Sigmoid colon (tissue), 6 donors: ENCODE measurements at regions not wholly inside any gene's neighbourhood (a gene's known extent, or its start where the extent isn't known, plus 50 kb on each side); places are given as distances from the start of the nearest gene placed in this dataset.

ENCODE experiments used
- DNase-seq: peaks from one replicate; pipeline ENCODE4 v3.0.0-alpha.2; 2019
- H3K27ac ChIP-seq, 4 donors: fragments of 200-600 bp; sonication (generic); one replicate each; pipeline ENCODE4 v1.5.1; 2016 to 2019; ENCODE audit warnings: mild to moderate bottlenecking in 1 of 4
- H3K27me3 ChIP-seq, 3 donors: fragments of 200-600 bp; sonication (generic); one replicate each; pipeline ENCODE4 v1.5.1; 2019; ENCODE audit warnings: mild to moderate bottlenecking in 1 of 3
- H3K36me3 ChIP-seq, 4 donors: fragments of 200-600 bp; sonication (generic); one replicate each; pipeline ENCODE4 v1.5.1; 2016 to 2019
- H3K4me1 ChIP-seq, 4 donors: fragments of 200-600 bp; sonication (generic); one replicate each; pipeline ENCODE4 v1.5.1; 2017 to 2019
- H3K4me3 ChIP-seq, 4 donors: fragments of 200-600 bp; sonication (generic); one replicate each; pipeline ENCODE4 v1.5.1; 2017 to 2019; ENCODE audit warnings: mild to moderate bottlenecking in 2 of 4, moderate library complexity in 1 of 4
- H3K9me3 ChIP-seq, 4 donors: fragments of 200-600 bp in 3 of 4; sonication (generic) in 3 of 4; one replicate each; pipeline versions ENCODE4 v1.5.1 to v1.6.1; 2013 to 2019
- CTCF ChIP-seq, 4 experiments: fragments of 450-650 bp in 3 of 4; fragments of 200-600 bp in 1 of 4; IDR thresholded peaks; one replicate each; pipeline ENCODE4 v1.5.1; 2016 to 2019; ENCODE audit warnings: antibody characterized with exemption in 4 of 4, mild to moderate bottlenecking in 3 of 4, moderate library complexity in 2 of 4
- EP300 ChIP-seq, 4 donors: sonication (generic); formaldehyde crosslinking; IDR thresholded peaks; one replicate each; pipeline ENCODE4 v1.6.1; 2017; ENCODE audit warnings: antibody characterized with exemption in 4 of 4
- POLR2A ChIP-seq, 2 donors: fragments of 450-650 bp; IDR thresholded peaks; one replicate each; pipeline ENCODE4 v1.6.1; 2016; ENCODE audit warnings: antibody characterized with exemption in 2 of 2, mild to moderate bottlenecking in 2 of 2, moderate library complexity in 2 of 2
- POLR2AphosphoS5 ChIP-seq, 4 donors: sonication (generic); formaldehyde crosslinking; IDR thresholded peaks; one replicate each; pipeline ENCODE4 v1.6.1; 2017; ENCODE audit warnings: antibody characterized with exemption in 4 of 4
- WGBS, 2 donors: extraction: QIAGEN DNeasy Blood & Tissue Kit; methylation state at CpG; one replicate each; pipeline ENCODE4 v1.1.7; 2013; 5-methylcytosine and 5-hydroxymethylcytosine counted together
- intact Hi-C: fragments of 100-400 bp; cut with DNase I; formaldehyde crosslinking; loops from one replicate; pipeline ENCODE4 v1.15.1; 2023
- donor health status: healthy with polysubstance abuse.
- donor health status: healthy.

GRCh38 chr5:98309785-98310598 lies 463.5 kb upstream of the RGMB start:
- peak overlapping the region; percentile 20 to 44 (median 32) for H3K27ac ChIP-seq
- H3K4me1 ChIP-seq, result no peaks in the 10 kb centered on the region
- TF ChIP-seq CTCF (IDR thresholded peaks at IDR 0.05) (no peak), POLR2A (IDR thresholded peaks at IDR 0.05) (no peak), POLR2AphosphoS5 (IDR thresholded peaks at IDR 0.05) (peak in 2 of 4 donors; percentile 4 to 26)
- no peaks in the 10 kb centered on the region for H3K9me3 ChIP-seq
- intact Hi-C loops, result no loop called here
- no peaks in the 10 kb centered on the region for H3K27me3 ChIP-seq
- WGBS, 2 donors, result 48 to 73% methylated on average over 7 of the region's 7 CpGs
- DNase-seq, result no peak
- H3K36me3 ChIP-seq, result no peaks in the 10 kb centered on the region
- H3K4me3 ChIP-seq, result peak overlapping the region in 1 of 4 donors; percentile 5

DNA sequence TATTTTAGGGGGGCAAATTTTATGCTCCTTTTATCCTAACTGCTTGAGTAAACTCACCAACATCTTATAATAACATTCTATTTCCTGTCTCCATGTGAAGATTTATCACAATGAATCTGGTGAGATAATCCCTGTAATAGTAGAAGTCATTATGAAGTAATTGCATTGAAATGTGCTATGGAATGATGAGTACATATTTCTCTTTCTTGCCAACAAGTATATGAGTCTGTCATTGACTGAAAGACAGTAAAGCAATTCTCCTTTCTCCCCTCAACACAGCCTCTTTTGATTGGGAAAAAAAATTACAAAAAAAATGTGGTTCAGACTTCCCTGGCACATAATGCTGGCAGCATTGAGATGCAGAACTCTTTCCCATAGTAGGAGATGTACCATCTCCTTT lies 459.2 kb upstream of the RGMB start:
- TF ChIP-seq EP300 (IDR thresholded peaks at IDR 0.05) (no peak), POLR2A (IDR thresholded peaks at IDR 0.05) (no peak), CTCF (IDR thresholded peaks at IDR 0.05) (no peak), POLR2AphosphoS5 (IDR thresholded peaks at IDR 0.05) (no peak)
- peak overlapping the region in 1 of 4 donors; percentile 14 for H3K27ac ChIP-seq
- H3K9me3 ChIP-seq, result no peaks in the 10 kb centered on the region
- H3K27me3 ChIP-seq, result no peaks in the 10 kb centered on the region
- H3K4me1 ChIP-seq, result no peaks in the 10 kb centered on the region
- no peak for DNase-seq
- intact Hi-C loops, result no loop called here
- H3K4me3 ChIP-seq, result no peak overlapping the region
- no peaks in the 10 kb centered on the region for H3K36me3 ChIP-seq

DNA sequence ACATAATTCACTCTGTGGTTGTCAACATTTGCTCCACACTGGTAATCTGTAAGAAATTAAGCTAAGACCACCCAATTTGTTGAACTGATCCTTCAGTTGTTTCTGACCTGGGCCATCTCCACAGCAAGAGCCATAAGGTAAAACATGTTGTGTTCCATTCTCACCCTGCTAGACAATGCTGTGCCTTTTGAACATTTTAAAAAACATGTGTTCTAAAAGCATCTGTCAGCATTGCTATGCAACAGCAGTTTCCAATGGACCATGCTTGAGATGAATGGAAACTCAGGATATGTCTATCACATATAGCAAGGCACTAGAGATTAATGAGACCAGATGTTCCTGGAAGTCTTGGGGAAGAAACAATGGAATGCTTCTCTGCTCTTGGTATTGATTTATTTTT lies 455.1 kb upstream of the RGMB start:
- no peaks in the 10 kb centered on the region for H3K27me3 ChIP-seq
- no peaks in the 10 kb centered on the region for H3K9me3 ChIP-seq
- H3K4me1 ChIP-seq, result no peaks in the 10 kb centered on the region
- no peak for TF ChIP-seq EP300 (IDR thresholded peaks at IDR 0.05)
- TF ChIP-seq POLR2AphosphoS5 (IDR thresholded peaks at IDR 0.05), result no peak
- no peak overlapping the region for H3K4me3 ChIP-seq
- intact Hi-C loops, result no loop called here
- DNase-seq, result no peak
- H3K27ac ChIP-seq, result no peak overlapping the region
- H3K36me3 ChIP-seq, result no peaks in the 10 kb centered on the region

- H3K27ac ChIP-seq, result no peak overlapping the region
- no peaks in the 10 kb centered on the region for H3K9me3 ChIP-seq
- TF ChIP-seq CTCF (IDR thresholded peaks at IDR 0.05) (no peak), EP300 (IDR thresholded peaks at IDR 0.05) (no peak), POLR2A (IDR thresholded peaks at IDR 0.05) (no peak), POLR2AphosphoS5 (IDR thresholded peaks at IDR 0.05) (no peak)
- intact Hi-C loops, result no loop called here
- no peaks in the 10 kb centered on the region for H3K36me3 ChIP-seq
- WGBS, 2 donors, result 90 to 93% methylated on average over 7 of the region's 7 CpGs
- no peaks in the 10 kb centered on the region for H3K27me3 ChIP-seq
- H3K4me3 ChIP-seq, result no peak overlapping the region
- H3K4me1 ChIP-seq, result no peaks in the 10 kb centered on the region
- DNase-seq, result no peak
Observed at GRCh38 chr5:98319299-98320011, 454.0 kb upstream of the RGMB start.

DNA sequence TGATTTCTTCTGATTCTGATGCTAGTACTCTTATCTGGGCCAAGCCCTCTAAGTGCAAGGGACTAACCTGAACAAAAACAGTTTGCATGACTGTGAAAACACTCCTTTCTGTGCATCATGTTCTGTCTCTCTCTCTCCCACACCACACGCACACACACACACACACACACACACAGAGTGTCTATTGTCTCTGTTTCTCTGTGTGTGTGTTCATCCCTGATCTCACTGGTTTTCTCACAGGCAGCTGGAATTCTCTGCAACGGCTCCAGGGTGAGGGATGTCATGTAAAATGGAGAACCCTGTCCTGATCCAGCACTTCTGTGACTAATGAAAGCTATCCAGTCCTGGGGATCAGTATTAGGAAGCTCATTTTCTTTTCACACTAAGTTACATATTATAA lies 453.1 kb upstream of the RGMB start:
- no peak for TF ChIP-seq EP300 (IDR thresholded peaks at IDR 0.05)
- TF ChIP-seq POLR2AphosphoS5 (IDR thresholded peaks at IDR 0.05), result no peak
- TF ChIP-seq POLR2A (IDR thresholded peaks at IDR 0.05), result no peak
- TF ChIP-seq CTCF (IDR thresholded peaks at IDR 0.05), result no peak
- DNase-seq, result no peak
- Histone ChIP-seq H3K9me3 (no peaks in the 10 kb centered on the region), H3K4me1 (no peaks in the 10 kb centered on the region), H3K27ac (no peak overlapping the region), H3K4me3 (no peak overlapping the region), H3K27me3 (no peaks in the 10 kb centered on the region), H3K36me3 (no peaks in the 10 kb centered on the region)
- WGBS, 2 donors, result 63% methylated on average over 2 of the region's 2 CpGs
- intact Hi-C loops, result no loop called here
